Omental fat pad (tissue), 3 donors: ENCODE measurements at regions not wholly inside any gene's neighbourhood (a gene's known extent, or its start where the extent isn't known, plus 50 kb on each side); places are given as distances from the start of the nearest gene placed in this dataset.
"Not testable (repeated sequence)": the region's sequence is repeated elsewhere in the genome, so short reads cannot be mapped to it uniquely, and the experiment has no call there.

Source experiments
- ATAC-seq: fragments of 150-250 bp; one replicate; pipeline ENCODE4 v1.9.1; 2016; ENCODE audit warnings: mild to moderate bottlenecking, moderate library complexity; ENCODE audit not compliant: low FRiP score
- DNase-seq: peaks from one replicate; pipeline ENCODE4 v3.0.0-alpha.2; 2019; ENCODE audit warnings: low spot score
- TF ChIP-seq, protein P1 (sequence below), 3 donors: fragments of 450-650 bp; IDR thresholded peaks; one replicate each; pipeline ENCODE4 v1.5.1; 2016 to 2017; ENCODE audit warnings: antibody characterized with exemption in 3 of 3, mild to moderate bottlenecking in 3 of 3, moderate library complexity in 2 of 3

DNA sequence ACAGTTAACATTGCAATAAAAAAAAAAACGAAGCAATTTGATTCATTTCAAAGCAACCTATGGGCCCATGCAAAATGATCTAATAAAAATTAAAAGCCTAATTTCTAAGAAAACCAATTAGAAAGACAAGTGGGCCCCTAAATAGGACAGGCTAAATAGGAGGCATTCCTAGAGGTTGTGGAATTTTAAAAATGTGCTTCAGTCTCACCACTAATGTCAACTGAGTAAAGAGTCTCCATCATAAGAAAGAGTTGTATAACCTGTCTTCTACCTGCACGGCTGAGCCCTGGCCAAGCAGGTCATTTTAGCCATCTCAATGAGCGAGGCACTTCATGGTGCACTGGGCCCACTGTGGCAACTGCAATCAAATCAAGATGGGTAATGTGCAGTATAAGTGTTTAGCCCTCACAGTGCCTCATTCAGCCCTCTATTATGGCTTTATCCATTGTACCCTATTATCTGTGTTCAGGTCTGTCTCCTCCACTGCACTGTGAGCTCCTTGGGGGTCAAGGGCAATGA, 76.4 kb downstream of the PRSS23 start:
- TF ChIP-seq, protein P1, sequence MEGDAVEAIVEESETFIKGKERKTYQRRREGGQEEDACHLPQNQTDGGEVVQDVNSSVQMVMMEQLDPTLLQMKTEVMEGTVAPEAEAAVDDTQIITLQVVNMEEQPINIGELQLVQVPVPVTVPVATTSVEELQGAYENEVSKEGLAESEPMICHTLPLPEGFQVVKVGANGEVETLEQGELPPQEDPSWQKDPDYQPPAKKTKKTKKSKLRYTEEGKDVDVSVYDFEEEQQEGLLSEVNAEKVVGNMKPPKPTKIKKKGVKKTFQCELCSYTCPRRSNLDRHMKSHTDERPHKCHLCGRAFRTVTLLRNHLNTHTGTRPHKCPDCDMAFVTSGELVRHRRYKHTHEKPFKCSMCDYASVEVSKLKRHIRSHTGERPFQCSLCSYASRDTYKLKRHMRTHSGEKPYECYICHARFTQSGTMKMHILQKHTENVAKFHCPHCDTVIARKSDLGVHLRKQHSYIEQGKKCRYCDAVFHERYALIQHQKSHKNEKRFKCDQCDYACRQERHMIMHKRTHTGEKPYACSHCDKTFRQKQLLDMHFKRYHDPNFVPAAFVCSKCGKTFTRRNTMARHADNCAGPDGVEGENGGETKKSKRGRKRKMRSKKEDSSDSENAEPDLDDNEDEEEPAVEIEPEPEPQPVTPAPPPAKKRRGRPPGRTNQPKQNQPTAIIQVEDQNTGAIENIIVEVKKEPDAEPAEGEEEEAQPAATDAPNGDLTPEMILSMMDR (IDR thresholded peaks at IDR 0.05): no peak
- no peak for DNase-seq
- ATAC-seq: no peak

DNA sequence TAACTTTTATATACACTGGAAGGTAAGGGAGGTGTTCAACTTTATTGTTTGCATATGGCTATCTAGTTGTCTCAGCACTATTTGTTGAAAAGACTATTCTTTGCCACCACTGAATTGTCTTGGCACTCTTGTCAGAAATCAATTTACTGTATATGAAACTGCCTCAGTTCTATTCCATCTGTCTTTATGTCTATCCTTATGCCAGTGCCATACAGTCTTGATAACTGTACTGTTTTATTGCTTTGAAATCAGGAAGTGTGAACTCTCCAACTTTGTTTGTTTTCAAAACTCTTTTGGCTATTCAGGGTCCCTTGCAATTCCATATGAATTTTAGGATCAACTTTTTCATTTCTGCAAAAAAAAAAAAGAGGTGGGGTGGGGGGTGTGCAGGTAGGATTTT, 77.2 kb downstream of the PRSS23 start:
- TF ChIP-seq, protein P1 (IDR thresholded peaks at IDR 0.05): no peak

DNA sequence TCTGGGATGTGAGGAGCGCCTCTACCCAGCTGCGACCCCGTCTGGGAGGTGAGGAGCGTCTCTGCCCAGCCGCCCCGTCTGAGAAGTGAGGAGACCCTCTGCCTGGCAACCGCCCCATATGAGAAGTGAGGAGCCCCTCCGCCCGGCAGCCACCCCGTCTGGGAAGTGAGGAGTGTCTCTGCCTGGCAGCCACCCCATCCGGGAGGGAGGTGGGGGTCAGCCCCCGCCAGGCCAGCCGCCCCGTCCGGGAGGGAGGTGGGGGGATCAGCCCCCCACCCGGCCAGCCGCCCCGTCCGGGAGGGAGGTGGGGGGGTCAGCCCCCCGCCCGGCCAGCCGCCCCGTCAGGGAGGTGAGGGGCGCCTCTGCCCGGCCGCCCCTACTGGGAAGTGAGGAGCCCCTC, 76.0 kb downstream of the FZD4 start:
- not testable (repeated sequence) for ATAC-seq, DNase-seq

More for the DNA sequence above, 77.2 kb downstream of the PRSS23 start:
- no peak for DNase-seq
- no peak for ATAC-seq

DNA sequence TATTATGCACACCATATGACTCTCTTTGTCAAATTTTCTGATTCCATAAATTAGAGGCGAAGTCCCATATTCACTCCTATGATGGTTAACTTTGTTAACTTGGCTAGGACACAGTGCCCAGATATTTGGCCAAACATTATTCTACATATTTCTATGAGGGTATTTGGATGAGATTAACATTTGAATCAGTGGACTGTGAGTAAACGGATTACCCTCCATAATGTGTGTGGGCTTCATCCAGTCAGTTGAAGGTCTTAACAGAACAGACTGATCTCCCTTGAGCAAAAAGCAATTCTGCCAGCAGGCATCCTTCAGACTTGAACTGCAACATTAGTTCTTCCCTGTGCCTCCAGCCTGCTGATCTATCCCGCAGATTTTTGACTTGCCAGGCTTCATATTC, 69.9 kb downstream of the FZD4 start:
- TF ChIP-seq, protein P1 (IDR thresholded peaks at IDR 0.05): no peak
- ATAC-seq (no peak), DNase-seq (no peak)

DNA sequence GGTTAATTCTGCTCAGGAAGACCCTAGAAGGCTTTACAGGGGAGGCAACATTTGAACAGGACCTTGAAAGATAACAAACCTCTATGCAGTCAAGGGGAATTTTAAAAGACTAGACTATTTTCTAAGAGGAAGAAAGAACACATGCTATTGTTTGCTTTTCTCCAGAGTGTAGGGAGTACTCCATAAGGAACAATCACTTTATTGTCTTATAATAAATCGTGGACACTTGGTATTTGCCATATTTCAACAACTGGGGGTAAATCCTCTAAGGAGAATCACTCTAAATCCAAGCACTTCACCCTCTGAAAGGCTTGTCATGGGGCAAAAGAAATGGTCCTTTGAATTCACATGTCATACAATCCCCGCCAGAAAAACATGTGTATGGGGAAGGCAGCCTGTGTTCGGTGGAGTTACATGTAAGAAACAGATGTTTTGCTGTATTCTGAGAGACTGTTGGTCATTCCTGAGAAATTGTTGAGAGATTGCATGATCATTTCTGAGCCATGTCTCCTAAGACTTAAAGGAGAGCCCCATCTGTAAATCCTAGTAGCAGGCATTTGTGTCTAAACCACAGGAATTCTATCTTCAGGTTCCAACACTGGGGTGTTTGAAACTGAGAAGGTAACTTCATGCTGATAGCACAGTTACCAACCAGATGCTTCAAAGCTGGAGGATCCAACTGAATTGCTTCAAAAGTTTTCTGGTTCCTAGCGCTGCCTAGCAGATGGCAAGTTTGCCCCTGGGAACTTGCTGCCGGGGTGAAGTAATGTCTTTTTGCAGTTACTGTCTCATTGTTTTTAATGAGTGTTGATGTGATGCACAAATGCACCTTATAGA, 66.8 kb downstream of the FZD4 start:
- no peak for ATAC-seq
- no peak for DNase-seq
- TF ChIP-seq, protein P1 (IDR thresholded peaks at IDR 0.05): no peak

DNA sequence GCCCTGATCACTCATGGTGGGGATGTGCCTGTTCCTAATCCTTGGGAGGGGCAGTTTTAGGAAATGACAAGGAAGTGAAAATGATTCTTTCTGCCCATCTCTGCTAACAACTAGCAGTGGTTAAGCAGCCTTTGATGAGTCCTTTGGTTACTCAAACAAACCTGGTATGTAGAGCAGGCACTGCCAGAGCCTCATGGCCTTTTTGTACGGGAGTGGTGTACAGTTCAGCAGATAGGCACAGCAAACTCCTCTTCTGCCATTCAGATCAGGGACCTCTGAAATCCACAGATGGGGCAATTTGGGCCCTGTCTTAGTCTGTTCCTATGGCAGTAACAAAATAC, 66.2 kb downstream of the FZD4 start:
- TF ChIP-seq, protein P1 (IDR thresholded peaks at IDR 0.05): no peak
- ATAC-seq (no peak), DNase-seq (no peak)

DNA sequence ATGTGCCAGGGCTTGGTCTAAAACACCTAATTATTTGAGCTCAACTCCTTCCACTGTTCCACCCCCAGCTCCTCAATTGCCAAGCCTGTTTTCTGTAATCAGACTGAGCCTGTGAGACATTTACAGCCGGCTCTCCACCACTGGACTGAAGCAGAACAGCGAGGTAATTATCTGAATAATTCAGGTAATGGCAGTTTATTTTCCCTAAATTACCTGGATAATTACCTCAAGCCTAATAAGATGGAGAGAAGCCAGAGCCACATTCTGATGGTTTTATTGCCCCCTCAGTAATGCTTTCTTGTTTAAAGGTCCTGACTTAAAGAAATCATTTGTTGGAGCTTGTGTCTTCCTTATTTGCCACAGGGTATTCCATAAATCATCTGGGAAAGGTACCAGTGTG, 64.2 kb downstream of the FZD4 start:
- DNase-seq (no peak), ATAC-seq (no peak)
- TF ChIP-seq, protein P1 (IDR thresholded peaks at IDR 0.05): no peak
